CD4-positive, alpha-beta T cell (primary cell): ENCODE measurements at regions not wholly inside any gene's neighbourhood (a gene's known extent, or its start where the extent isn't known, plus 50 kb on each side); places are given as distances from the start of the nearest gene placed in this dataset.

Source experiments
- ATAC-seq: fragments of 200-7000 bp; cut with Tn5 transposase; one replicate; pipeline ENCODE4 v1.10.0; 2022; ENCODE audit warnings: mild to moderate bottlenecking; ENCODE audit not compliant: poor library complexity
- CTCF ChIA-PET: fragments of 350-600 bp; sonication (Branson Sonifier 250); formaldehyde crosslinking; loops from one replicate; lab custom pipeline; 2021; ENCODE audit warnings: antibody characterized with exemption, inconsistent platforms; lab: Charles Lee
- POLR2A ChIA-PET: fragments of 350-600 bp; sonication (Branson Sonifier 250); formaldehyde crosslinking; loops from one replicate; lab custom pipeline; 2021; ENCODE audit warnings: antibody characterized with exemption, inconsistent platforms; lab: Charles Lee
- DNase-seq, 14 experiments: peaks; one replicate each; pipeline ENCODE4 v3.0.0-alpha.2; 2013 to 2020; ENCODE audit warnings: mixed read lengths in 2 of 14
- H3K27ac ChIP-seq, 2 donors: one replicate each; pipeline versions ENCODE4 v1.5.1 to v1.7.0; 2013; ENCODE audit warnings: low read length in 2 of 2, low read depth in 1 of 2, mild to moderate bottlenecking in 1 of 2
- H3K27me3 ChIP-seq, 2 experiments: 1 replicate in 1 of 2; 2 replicates in 1 of 2; pipeline versions ENCODE4 v1.6.1 to v1.7.0; 2013; ENCODE audit warnings: low read length in 2 of 2, control low read depth in 1 of 2, mild to moderate bottlenecking in 1 of 2, moderate library complexity in 1 of 2; ENCODE audit not compliant: insufficient read depth in 2 of 2, control insufficient read depth in 1 of 2
- H3K36me3 ChIP-seq: one replicate; pipeline ENCODE4 v1.6.1; 2013; ENCODE audit warnings: low read length, control low read depth; ENCODE audit not compliant: insufficient read depth
- H3K4me1 ChIP-seq: one replicate; pipeline ENCODE4 v1.6.1; 2013; ENCODE audit warnings: low read length, control low read depth; ENCODE audit not compliant: insufficient read depth
- H3K4me3 ChIP-seq: one replicate; pipeline ENCODE4 v1.5.1; 2013; ENCODE audit warnings: mild to moderate bottlenecking, low read length, moderate library complexity
- H3K9me3 ChIP-seq, 2 experiments: 1 replicate in 1 of 2; 2 replicates in 1 of 2; pipeline versions ENCODE4 v1.6.1 to v1.7.0; 2013; ENCODE audit warnings: low read length in 2 of 2, mild to moderate bottlenecking in 2 of 2, control low read depth in 1 of 2, moderate library complexity in 1 of 2; ENCODE audit not compliant: control insufficient read depth in 1 of 2, insufficient read depth in 1 of 2
- H3K27ac Mint-ChIP-seq: one replicate; pipeline ENCODE4 v1.8.0; 2020; ENCODE audit warnings: mixed read lengths
- H3K27me3 Mint-ChIP-seq: one replicate; pipeline ENCODE4 v1.8.0; 2021; ENCODE audit warnings: mixed read lengths
- H3K36me3 Mint-ChIP-seq: one replicate; pipeline ENCODE4 v1.8.0; 2021; ENCODE audit warnings: low read depth, mixed read lengths
- H3K4me1 Mint-ChIP-seq: one replicate; pipeline ENCODE4 v1.8.0; 2021; ENCODE audit warnings: low read depth, mixed read lengths
- H3K4me3 Mint-ChIP-seq: one replicate; pipeline ENCODE4 v1.8.0; 2020; ENCODE audit warnings: mild to moderate bottlenecking, mixed read lengths
- H3K9me3 Mint-ChIP-seq: one replicate; pipeline ENCODE4 v1.8.0; 2020; ENCODE audit warnings: mixed read lengths
- CTCF ChIP-seq: fragments of 200-600 bp; IDR thresholded peaks from one replicate; pipeline ENCODE4 v1.8.0; 2022; ENCODE audit warnings: antibody characterized with exemption, mild to moderate bottlenecking
- intact Hi-C, 2 experiments: fragments of 100-400 bp; cut with DNase I in 1 of 2; cut with micrococcal nuclease in 1 of 2; formaldehyde crosslinking; loops; one replicate each; pipeline versions ENCODE4 v1.15.1 to v1.9.0; 2023 to 2025; cut with DNase I, micrococcal nuclease

- H3K27me3 ChIP-seq, result no peaks in the 10 kb centered on the region
- no peak overlapping the region for H3K27ac Mint-ChIP-seq
Measured at GRCh38 chr5:167944121-167944852, 347.2 kb upstream of the WWC1 start.

GRCh38 chr5:167945542-167946384, 345.7 kb upstream of the WWC1 start:
- intact Hi-C loops, result no loop called here
- ATAC-seq (no peak), DNase-seq (no peak)
- H3K4me3 Mint-ChIP-seq, result no peak overlapping the region
- ChIA-PET CTCF (no interaction called here), POLR2A (no interaction called here)
- Histone ChIP-seq H3K4me1 (no peaks in the 10 kb centered on the region), H3K27ac (no peak overlapping the region), H3K9me3 (no peaks in the 10 kb centered on the region), H3K27me3 (no peaks in the 10 kb centered on the region), H3K4me3 (no peak overlapping the region), H3K36me3 (no peaks in the 10 kb centered on the region)
- no peak for TF ChIP-seq CTCF
- H3K27ac Mint-ChIP-seq, result no peak overlapping the region
- H3K4me1 Mint-ChIP-seq, result no peaks in the 10 kb centered on the region
- peaks cover 5% of the 10 kb centered on the region for H3K27me3 Mint-ChIP-seq
- no peaks in the 10 kb centered on the region for H3K9me3 Mint-ChIP-seq
- no peaks in the 10 kb centered on the region for H3K36me3 Mint-ChIP-seq

More at GRCh38 chr5:167944121-167944852, 347.2 kb upstream of the WWC1 start:
- DNase-seq (no peak), ATAC-seq (no peak)
- Histone ChIP-seq H3K27ac (no peak overlapping the region), H3K36me3 (no peaks in the 10 kb centered on the region), H3K4me1 (no peaks in the 10 kb centered on the region), H3K4me3 (no peak overlapping the region), H3K9me3 (no peaks in the 10 kb centered on the region)
- intact Hi-C loops, result no loop called here
- ChIA-PET POLR2A (no interaction called here), CTCF (no interaction called here)
- Mint-ChIP-seq H3K4me3 (no peak overlapping the region), H3K9me3 (no peaks in the 10 kb centered on the region), H3K27me3 (no peaks in the 10 kb centered on the region), H3K36me3 (no peaks in the 10 kb centered on the region), H3K4me1 (no peaks in the 10 kb centered on the region)
- no peak for TF ChIP-seq CTCF

GRCh38 chr5:167947306-167947705, 344.1 kb upstream of the WWC1 start:
- Histone ChIP-seq H3K4me3 (no peak overlapping the region), H3K27ac (no peak overlapping the region), H3K4me1 (no peaks in the 10 kb centered on the region), H3K9me3 (peaks cover 0 to under 1% of the 10 kb centered on the region in 2 experiments), H3K27me3 (no peaks in the 10 kb centered on the region), H3K36me3 (no peaks in the 10 kb centered on the region)
- no peak overlapping the region for H3K4me3 Mint-ChIP-seq
- intact Hi-C loops, result no loop called here
- peaks cover 5% of the 10 kb centered on the region for H3K27me3 Mint-ChIP-seq
- no peaks in the 10 kb centered on the region for H3K36me3 Mint-ChIP-seq
- no peak overlapping the region for H3K27ac Mint-ChIP-seq
- POLR2A ChIA-PET, result no interaction called here
- H3K9me3 Mint-ChIP-seq, result no peaks in the 10 kb centered on the region
- DNase-seq, result no peak
- TF ChIP-seq CTCF, result no peak
- no peak for ATAC-seq
- CTCF ChIA-PET, result no interaction called here
- no peaks in the 10 kb centered on the region for H3K4me1 Mint-ChIP-seq
